ENCODE measurements at regions not wholly inside any gene's neighbourhood (a gene's known extent, or its start where the extent isn't known, plus 50 kb on each side); places are given as distances from the start of the nearest gene placed in this dataset.

- TF ChIP-seq CTCF (IDR thresholded peaks at IDR 0.05) (no peak), POLR2AphosphoS5 (IDR thresholded peaks at IDR 0.05) (no peak), POLR2A (IDR thresholded peaks at IDR 0.05) (no peak)
These were observed 57.8 kb upstream of the HCCS start for GRCh38 chrX:11053351-11053750.
